ENCODE measurements at regions not wholly inside any gene's neighbourhood (a gene's known extent, or its start where the extent isn't known, plus 50 kb on each side); places are given as distances from the start of the nearest gene placed in this dataset.

DNA sequence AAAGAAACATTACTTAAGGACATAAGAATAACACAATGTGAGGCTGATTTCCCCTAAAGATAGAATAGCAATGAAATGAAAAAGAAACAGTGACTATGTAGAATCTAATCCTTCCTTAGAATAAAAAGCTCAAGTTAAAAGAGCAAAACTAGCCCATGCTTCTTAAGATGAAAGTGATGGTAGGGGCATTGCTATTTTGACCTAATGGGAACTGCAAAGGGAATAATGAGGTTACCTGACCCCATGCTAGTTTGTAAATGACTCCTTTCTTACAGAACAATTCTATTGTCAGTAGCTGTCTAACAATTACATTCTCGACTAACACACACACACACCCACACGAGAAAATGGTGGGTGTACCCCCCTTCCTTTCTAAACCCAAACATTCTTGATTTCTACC lies 575.8 kb downstream of the CSNK1G3 start (continued):
- TF ChIP-seq, protein P1, sequence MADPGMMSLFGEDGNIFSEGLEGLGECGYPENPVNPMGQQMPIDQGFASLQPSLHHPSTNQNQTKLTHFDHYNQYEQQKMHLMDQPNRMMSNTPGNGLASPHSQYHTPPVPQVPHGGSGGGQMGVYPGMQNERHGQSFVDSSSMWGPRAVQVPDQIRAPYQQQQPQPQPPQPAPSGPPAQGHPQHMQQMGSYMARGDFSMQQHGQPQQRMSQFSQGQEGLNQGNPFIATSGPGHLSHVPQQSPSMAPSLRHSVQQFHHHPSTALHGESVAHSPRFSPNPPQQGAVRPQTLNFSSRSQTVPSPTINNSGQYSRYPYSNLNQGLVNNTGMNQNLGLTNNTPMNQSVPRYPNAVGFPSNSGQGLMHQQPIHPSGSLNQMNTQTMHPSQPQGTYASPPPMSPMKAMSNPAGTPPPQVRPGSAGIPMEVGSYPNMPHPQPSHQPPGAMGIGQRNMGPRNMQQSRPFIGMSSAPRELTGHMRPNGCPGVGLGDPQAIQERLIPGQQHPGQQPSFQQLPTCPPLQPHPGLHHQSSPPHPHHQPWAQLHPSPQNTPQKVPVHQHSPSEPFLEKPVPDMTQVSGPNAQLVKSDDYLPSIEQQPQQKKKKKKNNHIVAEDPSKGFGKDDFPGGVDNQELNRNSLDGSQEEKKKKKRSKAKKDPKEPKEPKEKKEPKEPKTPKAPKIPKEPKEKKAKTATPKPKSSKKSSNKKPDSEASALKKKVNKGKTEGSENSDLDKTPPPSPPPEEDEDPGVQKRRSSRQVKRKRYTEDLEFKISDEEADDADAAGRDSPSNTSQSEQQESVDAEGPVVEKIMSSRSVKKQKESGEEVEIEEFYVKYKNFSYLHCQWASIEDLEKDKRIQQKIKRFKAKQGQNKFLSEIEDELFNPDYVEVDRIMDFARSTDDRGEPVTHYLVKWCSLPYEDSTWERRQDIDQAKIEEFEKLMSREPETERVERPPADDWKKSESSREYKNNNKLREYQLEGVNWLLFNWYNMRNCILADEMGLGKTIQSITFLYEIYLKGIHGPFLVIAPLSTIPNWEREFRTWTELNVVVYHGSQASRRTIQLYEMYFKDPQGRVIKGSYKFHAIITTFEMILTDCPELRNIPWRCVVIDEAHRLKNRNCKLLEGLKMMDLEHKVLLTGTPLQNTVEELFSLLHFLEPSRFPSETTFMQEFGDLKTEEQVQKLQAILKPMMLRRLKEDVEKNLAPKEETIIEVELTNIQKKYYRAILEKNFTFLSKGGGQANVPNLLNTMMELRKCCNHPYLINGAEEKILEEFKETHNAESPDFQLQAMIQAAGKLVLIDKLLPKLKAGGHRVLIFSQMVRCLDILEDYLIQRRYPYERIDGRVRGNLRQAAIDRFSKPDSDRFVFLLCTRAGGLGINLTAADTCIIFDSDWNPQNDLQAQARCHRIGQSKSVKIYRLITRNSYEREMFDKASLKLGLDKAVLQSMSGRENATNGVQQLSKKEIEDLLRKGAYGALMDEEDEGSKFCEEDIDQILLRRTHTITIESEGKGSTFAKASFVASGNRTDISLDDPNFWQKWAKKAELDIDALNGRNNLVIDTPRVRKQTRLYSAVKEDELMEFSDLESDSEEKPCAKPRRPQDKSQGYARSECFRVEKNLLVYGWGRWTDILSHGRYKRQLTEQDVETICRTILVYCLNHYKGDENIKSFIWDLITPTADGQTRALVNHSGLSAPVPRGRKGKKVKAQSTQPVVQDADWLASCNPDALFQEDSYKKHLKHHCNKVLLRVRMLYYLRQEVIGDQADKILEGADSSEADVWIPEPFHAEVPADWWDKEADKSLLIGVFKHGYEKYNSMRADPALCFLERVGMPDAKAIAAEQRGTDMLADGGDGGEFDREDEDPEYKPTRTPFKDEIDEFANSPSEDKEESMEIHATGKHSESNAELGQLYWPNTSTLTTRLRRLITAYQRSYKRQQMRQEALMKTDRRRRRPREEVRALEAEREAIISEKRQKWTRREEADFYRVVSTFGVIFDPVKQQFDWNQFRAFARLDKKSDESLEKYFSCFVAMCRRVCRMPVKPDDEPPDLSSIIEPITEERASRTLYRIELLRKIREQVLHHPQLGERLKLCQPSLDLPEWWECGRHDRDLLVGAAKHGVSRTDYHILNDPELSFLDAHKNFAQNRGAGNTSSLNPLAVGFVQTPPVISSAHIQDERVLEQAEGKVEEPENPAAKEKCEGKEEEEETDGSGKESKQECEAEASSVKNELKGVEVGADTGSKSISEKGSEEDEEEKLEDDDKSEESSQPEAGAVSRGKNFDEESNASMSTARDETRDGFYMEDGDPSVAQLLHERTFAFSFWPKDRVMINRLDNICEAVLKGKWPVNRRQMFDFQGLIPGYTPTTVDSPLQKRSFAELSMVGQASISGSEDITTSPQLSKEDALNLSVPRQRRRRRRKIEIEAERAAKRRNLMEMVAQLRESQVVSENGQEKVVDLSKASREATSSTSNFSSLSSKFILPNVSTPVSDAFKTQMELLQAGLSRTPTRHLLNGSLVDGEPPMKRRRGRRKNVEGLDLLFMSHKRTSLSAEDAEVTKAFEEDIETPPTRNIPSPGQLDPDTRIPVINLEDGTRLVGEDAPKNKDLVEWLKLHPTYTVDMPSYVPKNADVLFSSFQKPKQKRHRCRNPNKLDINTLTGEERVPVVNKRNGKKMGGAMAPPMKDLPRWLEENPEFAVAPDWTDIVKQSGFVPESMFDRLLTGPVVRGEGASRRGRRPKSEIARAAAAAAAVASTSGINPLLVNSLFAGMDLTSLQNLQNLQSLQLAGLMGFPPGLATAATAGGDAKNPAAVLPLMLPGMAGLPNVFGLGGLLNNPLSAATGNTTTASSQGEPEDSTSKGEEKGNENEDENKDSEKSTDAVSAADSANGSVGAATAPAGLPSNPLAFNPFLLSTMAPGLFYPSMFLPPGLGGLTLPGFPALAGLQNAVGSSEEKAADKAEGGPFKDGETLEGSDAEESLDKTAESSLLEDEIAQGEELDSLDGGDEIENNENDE (IDR thresholded peaks at IDR 0.05; ENCODE audit: insufficient replicate concordance, low read length) = peak; percentile 96
- peak in 1 of 2 experiments; percentile 30; a peak in 1 of 4 replicates for TF ChIP-seq HDAC2 (IDR thresholded peaks at IDR 0.05; ENCODE audit: borderline replicate concordance in 1 of 2, low read depth in 2 of 2, low read length in 2 of 2)
- no peak for TF ChIP-seq PHF8 (conservative IDR thresholded peaks at IDR 0.05; ENCODE audit: low read depth, low read length)
- TF ChIP-seq, protein P2, sequence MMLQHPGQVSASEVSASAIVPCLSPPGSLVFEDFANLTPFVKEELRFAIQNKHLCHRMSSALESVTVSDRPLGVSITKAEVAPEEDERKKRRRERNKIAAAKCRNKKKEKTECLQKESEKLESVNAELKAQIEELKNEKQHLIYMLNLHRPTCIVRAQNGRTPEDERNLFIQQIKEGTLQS (IDR thresholded peaks at IDR 0.05; ENCODE audit: insufficient read depth, low read depth, low read length) = no peak
- TF ChIP-seq TEAD4 (IDR thresholded peaks at IDR 0.05; ENCODE audit: low read depth, low read length) = peak; percentile 37; the same call in 1 of the 2 replicates
- no peak for TF ChIP-seq BRCA1 (IDR thresholded peaks at IDR 0.05; ENCODE audit: low read depth, low read length)

All from H1 (cell line).